ENCODE measurements at regions not wholly inside any gene's neighbourhood (a gene's known extent, or its start where the extent isn't known, plus 50 kb on each side); places are given as distances from the start of the nearest gene placed in this dataset.

GRCh38 chr4:126230269-126230668 lies 915.5 kb downstream of the FAT4 start:
- Histone ChIP-seq H3K9me3 (ENCODE audit: control extremely low read depth in 1 of 3, control insufficient read depth in 2 of 3, insufficient read depth in 1 of 3, low read length in 2 of 3) (no peaks in the 10 kb centered on the region), H2AFZ (ENCODE audit: insufficient read depth, low read depth, low read length, poor library complexity, severe bottlenecking) (no peak overlapping the region)
- ATAC-seq (ENCODE audit: low read depth) = no peak

DNA sequence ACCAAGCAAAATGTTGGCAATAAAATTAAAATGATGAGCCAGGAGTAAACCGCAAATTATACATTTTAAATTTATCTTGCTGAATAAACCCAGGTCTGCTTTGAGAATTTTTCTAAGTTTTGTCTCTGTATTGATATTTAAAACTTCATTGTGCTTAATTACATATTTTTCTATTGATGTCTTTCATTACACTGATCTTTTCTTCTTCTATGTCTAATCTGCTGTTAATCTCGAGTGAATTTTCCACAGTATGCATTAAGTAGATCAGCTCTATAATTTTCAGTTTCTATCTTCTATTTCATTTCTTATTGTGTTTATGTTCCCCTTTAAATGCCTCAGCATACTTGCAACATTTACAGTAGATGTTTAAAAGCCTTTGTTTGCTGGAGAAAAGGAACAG lies 918.7 kb downstream of the FAT4 start:
- WGBS (ENCODE audit: insufficient coverage) = no CpG with 5 or more reads among the region's 2 CpGs
- no peak overlapping the region for H3K27ac Mint-ChIP-seq
- no peaks in the 10 kb centered on the region for H3K27me3 Mint-ChIP-seq
- TF ChIP-seq CTCF (IDR thresholded peaks at IDR 0.05) (no peak), EZH2 (IDR thresholded peaks at IDR 0.05; ENCODE audit: borderline replicate concordance, insufficient read depth, low read depth, low read length, poor library complexity, severe bottlenecking) (no peak)
- Histone ChIP-seq H3K4me3 (ENCODE audit: control extremely low read depth in 1 of 5, extremely low read depth in 1 of 5, insufficient read depth in 1 of 5, low read depth in 2 of 5, low read length in 4 of 5) (no peak overlapping the region), H3K79me2 (ENCODE audit: control insufficient read depth, insufficient read depth, low read length) (no peaks in the 10 kb centered on the region), H3K9me3 (ENCODE audit: control extremely low read depth in 1 of 3, control insufficient read depth in 2 of 3, insufficient read depth in 1 of 3, low read length in 2 of 3) (peaks cover 0 to 3% (median 1%) of the 10 kb centered on the region in 3 donors), H3K27me3 (replicated peaks in 1 of 4; ENCODE audit: control extremely low read depth in 1 of 4, control insufficient read depth in 3 of 4, insufficient read depth in 4 of 4, low read length in 3 of 4) (no peaks in the 10 kb centered on the region), H3K9ac (ENCODE audit: low read length) (no peak overlapping the region), H3K36me3 (replicated peaks in 1 of 2; ENCODE audit: control extremely low read depth in 1 of 2, control insufficient read depth in 1 of 2, extremely low read depth in 1 of 2, insufficient read depth in 2 of 2, low read length in 1 of 2) (no peaks in the 10 kb centered on the region), H2AFZ (ENCODE audit: insufficient read depth, low read depth, low read length, poor library complexity, severe bottlenecking) (no peak overlapping the region), H3K4me1 (ENCODE audit: control insufficient read depth in 2 of 2, insufficient read depth in 2 of 2, low read length in 2 of 2) (no peaks in the 10 kb centered on the region), H3K4me2 (replicated peaks; ENCODE audit: low read depth, low read length, poor library complexity, severe bottlenecking) (no peak overlapping the region), H3K27ac (ENCODE audit: low read length in 2 of 2) (no peak overlapping the region), H4K20me1 (ENCODE audit: control insufficient read depth, insufficient read depth, low read length, poor library complexity, severe bottlenecking) (no peaks in the 10 kb centered on the region)
- ChIA-PET POLR2A (no interaction called here), CTCF (no interaction called here)
- H3K4me1 Mint-ChIP-seq = no peaks in the 10 kb centered on the region
- intact Hi-C loops (cut with micrococcal nuclease) = no loop called here
- H3K9me3 Mint-ChIP-seq (ENCODE audit: insufficient read depth) = peaks cover 11% of the 10 kb centered on the region
- ATAC-seq (ENCODE audit: low read depth) (no peak), DNase-seq (no peak)
- H3K4me3 Mint-ChIP-seq = no peak overlapping the region

More at GRCh38 chr4:126230269-126230668, 915.5 kb downstream of the FAT4 start:
- peaks cover 6% of the 10 kb centered on the region for H3K9me3 Mint-ChIP-seq (ENCODE audit: insufficient read depth)
- intact Hi-C loops (cut with micrococcal nuclease) = no loop called here
- no peak for TF ChIP-seq EZH2 (IDR thresholded peaks at IDR 0.05; ENCODE audit: borderline replicate concordance, insufficient read depth, low read depth, low read length, poor library complexity, severe bottlenecking)
- no peak for TF ChIP-seq CTCF (IDR thresholded peaks at IDR 0.05)
- no peak overlapping the region for H3K27ac ChIP-seq (ENCODE audit: low read length in 2 of 2)
- no peaks in the 10 kb centered on the region for H3K36me3 ChIP-seq (replicated peaks in 1 of 2; ENCODE audit: control extremely low read depth in 1 of 2, control insufficient read depth in 1 of 2, extremely low read depth in 1 of 2, insufficient read depth in 2 of 2, low read length in 1 of 2)
- no peak for DNase-seq
- no peaks in the 10 kb centered on the region for H3K4me1 Mint-ChIP-seq
- ChIA-PET POLR2A (no interaction called here), CTCF (no interaction called here)
- H3K27me3 Mint-ChIP-seq = no peaks in the 10 kb centered on the region
- H3K4me3 Mint-ChIP-seq = no peak overlapping the region
- H3K27ac Mint-ChIP-seq = no peak overlapping the region
- no CpG with 5 or more reads among the region's 1 CpG for WGBS (ENCODE audit: insufficient coverage)
- H3K4me1 ChIP-seq (ENCODE audit: control insufficient read depth in 2 of 2, insufficient read depth in 2 of 2, low read length in 2 of 2) = no peaks in the 10 kb centered on the region
- no peaks in the 10 kb centered on the region for H3K27me3 ChIP-seq (replicated peaks in 1 of 4; ENCODE audit: control extremely low read depth in 1 of 4, control insufficient read depth in 3 of 4, insufficient read depth in 4 of 4, low read length in 3 of 4)
- no peak overlapping the region for H3K4me3 ChIP-seq (ENCODE audit: control extremely low read depth in 1 of 5, extremely low read depth in 1 of 5, insufficient read depth in 1 of 5, low read depth in 2 of 5, low read length in 4 of 5)
- no peaks in the 10 kb centered on the region for H4K20me1 ChIP-seq (ENCODE audit: control insufficient read depth, insufficient read depth, low read length, poor library complexity, severe bottlenecking)
- no peak overlapping the region for H3K9ac ChIP-seq (ENCODE audit: low read length)
- H3K79me2 ChIP-seq (ENCODE audit: control insufficient read depth, insufficient read depth, low read length) = no peaks in the 10 kb centered on the region
- no peak overlapping the region for H3K4me2 ChIP-seq (replicated peaks; ENCODE audit: low read depth, low read length, poor library complexity, severe bottlenecking)

All from B cell (primary cell).